Gastroesophageal sphincter (tissue), 3 donors: ENCODE measurements at regions not wholly inside any gene's neighbourhood (a gene's known extent, or its start where the extent isn't known, plus 50 kb on each side); places are given as distances from the start of the nearest gene placed in this dataset.

Experiments used
- CTCF ChIP-seq, 4 experiments: fragments of 200-600 bp in 2 of 4; fragments of 450-650 bp in 2 of 4; sonication (generic) in 1 of 4; IDR thresholded peaks; one replicate each; pipeline ENCODE4 v1.5.1; 2017 to 2019; ENCODE audit warnings: antibody characterized with exemption in 4 of 4, mild to moderate bottlenecking in 2 of 4, moderate library complexity in 2 of 4
- POLR2A ChIP-seq, 2 donors: fragments of 450-650 bp; IDR thresholded peaks; one replicate each; pipeline ENCODE4 v1.6.1; 2017; ENCODE audit warnings: antibody characterized with exemption in 2 of 2, mild to moderate bottlenecking in 2 of 2, moderate library complexity in 1 of 2
- POLR2AphosphoS5 ChIP-seq: sonication (generic); formaldehyde crosslinking; IDR thresholded peaks from one replicate; pipeline ENCODE4 v1.6.1; 2017; ENCODE audit warnings: antibody characterized with exemption

DNA sequence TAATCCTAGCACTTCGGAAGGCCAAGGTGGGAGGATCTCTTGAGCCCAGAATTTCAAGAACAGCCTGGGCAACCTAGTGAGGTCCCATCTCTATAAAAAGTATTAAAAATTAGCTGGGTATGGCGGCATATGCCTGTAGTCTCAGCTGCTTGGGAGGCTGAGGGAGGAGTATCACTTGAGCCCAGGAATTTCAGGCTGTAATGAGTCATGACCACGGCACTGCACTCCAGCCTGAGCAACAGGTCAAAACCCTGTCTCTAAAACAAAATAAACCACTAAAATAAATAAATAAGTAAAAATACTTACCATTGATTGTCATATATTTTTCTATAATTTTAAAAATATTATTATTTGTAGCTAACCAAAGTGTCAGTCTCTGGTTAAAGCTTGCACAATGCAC, 315.6 kb upstream of the SMIM31 start:
- TF ChIP-seq CTCF (IDR thresholded peaks at IDR 0.05) (no peak), POLR2A (IDR thresholded peaks at IDR 0.05) (no peak), POLR2AphosphoS5 (no peak)
